GM18870 (cell line): ENCODE measurements at regions not wholly inside any gene's neighbourhood (a gene's known extent, or its start where the extent isn't known, plus 50 kb on each side); places are given as distances from the start of the nearest gene placed in this dataset.

ENCODE experiments used
- ATAC-seq: cut with Tn5 transposase; IDR thresholded peaks from one replicate; pipeline ENCODE4 v1.9.1; 2021; ENCODE audit warnings: moderate library complexity; ENCODE audit not compliant: unreplicated experiment

DNA sequence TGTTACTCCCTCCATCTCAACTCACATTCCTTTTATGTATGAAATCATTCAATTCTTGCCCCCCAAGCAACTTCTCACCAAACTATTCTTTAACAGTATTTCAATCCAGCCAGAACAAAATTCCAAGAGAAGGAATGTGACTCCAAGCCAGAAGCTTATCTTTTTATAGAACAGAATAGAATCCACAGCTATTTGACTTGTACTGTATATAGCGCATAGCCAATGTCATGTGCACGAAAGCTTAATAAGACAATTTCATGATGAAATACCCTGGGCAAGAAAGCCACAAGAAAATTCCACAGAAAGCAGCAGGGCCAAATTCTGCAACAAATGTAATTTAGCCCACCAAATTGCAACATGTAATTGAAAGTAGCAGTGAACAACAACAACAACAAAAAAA, 127.6 kb upstream of the UBE2E2 start:
- ATAC-seq: no peak

DNA sequence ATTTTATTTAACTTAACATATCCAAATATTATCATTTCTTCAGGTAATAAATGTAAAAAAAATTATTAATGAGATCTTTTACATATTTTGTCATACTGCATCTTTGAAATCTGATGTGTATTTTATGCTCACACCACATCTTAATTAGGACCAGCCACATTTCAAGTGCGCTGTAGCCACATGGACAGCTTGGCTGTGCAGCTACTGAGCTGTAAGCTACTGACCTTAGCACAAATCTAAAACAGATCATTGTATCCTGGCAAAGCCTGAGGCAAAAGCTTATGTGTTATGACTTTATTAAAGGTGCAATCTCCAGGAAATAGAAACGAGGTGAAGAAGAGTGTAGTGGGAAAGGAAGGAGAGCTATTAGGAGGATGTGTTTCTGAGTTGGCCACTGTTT, 126.7 kb upstream of the UBE2E2 start:
- ATAC-seq: no peak

DNA sequence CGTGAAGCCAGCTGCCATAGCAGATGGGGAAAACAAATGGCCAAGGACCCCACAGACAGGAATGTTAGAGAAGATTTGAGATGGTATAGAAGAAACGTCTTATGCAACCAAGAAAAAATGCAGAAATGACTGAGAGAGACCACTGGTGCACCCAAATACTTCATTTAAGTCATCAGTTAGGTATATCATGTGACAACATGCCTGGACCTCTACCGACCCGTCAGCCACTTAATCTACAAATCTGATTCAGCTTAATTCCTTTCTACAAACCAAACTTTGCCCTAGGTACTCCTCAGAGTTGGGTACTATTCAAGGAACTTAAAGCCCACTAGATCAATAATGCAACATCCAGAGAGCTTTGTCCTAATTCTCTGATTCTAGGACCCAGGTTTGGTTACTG, 126.0 kb upstream of the UBE2E2 start:
- no peak for ATAC-seq

DNA sequence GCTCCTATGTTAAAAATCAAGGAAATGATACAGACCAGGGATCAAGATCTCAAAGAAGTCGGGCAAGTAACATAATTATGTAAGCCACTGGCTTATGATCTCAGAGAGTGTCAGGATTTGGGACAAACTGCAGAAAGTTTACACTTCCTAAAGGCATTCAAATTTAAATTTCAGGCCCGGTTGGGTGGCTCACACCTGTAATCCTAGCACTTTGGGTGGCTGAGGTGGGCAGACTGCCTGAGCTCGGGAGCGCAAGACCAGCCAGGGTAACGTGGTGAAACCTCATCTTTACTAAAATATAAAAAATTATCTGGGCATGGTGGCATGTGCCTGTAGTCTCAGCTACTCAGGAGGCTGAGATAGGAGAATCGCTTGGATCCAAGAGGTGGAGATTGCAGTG, 124.4 kb upstream of the UBE2E2 start:
- no peak for ATAC-seq

DNA sequence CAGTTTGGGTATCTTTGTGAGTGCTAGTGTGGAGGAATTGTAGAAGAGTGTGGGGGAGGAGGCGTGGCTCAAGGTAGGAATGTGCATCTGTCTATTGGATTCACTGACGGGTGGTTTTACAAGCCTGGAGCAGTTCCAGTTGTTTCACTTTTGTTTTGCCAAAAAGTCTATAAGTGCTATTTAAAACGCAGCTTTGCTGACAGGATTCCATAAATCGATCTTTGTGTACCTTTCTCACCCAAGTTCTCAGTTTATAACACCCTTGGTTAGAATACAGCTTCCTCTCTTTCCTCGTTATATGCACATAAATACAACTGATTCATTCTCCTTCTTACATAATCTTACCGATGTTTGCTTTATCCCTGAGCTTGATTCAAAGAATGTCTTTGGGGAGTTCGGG, 123.2 kb upstream of the UBE2E2 start:
- no peak for ATAC-seq

DNA sequence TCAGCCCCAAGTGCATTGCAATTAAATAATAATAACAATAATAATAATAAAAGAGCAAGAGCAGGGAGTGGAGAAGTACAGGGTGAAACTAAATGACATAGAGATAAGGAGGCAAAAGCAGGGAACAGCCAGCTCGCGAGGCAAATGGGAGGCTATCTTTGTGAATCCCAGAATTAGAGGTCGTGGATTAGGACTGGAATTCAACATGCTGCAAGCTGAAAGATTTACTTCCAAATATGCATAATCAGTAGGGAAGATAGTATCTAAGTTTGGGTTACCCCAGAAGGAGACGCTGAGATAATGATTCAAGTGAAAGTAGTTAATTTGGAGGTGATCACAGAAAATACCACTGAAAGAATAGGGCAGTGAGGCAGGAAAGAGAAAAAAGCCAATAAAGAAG, 119.4 kb upstream of the UBE2E2 start:
- ATAC-seq: no peak

DNA sequence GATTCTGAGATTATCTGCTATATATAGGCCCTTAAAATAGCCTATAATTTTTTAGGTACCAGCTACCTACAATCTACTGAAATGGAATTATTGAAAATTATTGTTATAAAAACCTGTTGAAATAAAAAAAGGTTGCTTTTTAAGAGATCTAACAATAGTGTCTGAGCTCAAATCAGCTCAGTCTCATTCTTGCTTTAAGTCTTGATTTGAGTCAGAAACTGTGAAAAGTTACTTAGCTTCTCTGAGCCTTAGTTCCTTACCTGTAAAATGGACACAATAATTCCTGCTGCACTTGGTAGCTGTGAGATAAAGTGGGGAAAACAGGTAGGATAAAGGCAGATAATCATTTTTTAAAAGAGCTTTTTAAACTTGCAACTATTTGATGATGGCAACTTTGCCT, 118.8 kb upstream of the UBE2E2 start:
- no peak for ATAC-seq

DNA sequence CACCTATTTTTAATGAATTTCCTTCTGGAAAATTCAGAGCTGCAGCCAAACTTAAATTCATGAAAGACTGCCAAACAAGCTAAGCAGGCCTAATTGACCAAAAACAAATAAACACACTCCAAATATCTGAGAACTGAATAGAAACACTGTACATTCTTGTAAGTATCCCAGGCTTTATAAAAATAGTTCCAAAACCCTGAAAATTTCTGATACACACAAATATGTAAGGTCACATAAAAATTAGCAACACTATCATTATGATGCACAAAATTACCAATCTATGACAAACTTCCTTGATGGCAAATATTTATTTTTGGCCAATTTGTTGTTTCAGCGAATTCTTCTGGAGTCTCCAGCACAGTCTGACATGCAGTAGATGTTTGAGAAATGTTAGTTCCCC, 117.9 kb upstream of the UBE2E2 start:
- no peak for ATAC-seq

DNA sequence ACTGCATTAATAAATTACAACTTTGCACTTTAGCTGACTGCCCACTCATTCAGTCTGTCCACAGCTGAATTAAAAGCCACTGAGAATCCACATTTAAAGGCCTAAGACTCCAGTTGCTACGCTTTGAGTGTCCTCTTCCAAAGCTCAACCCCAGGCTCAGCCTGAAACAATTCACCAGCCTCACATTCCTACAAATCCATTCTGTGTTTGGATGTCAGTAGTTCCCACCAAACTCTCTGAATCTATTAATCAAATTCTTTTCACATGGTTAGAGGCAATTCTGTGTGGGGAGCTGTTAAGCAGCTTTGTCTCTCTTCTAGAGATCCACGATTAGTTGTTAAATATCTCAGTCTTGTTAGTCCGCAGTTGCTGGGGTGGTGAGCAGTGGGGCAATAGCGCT, 116.8 kb upstream of the UBE2E2 start:
- ATAC-seq: no peak

DNA sequence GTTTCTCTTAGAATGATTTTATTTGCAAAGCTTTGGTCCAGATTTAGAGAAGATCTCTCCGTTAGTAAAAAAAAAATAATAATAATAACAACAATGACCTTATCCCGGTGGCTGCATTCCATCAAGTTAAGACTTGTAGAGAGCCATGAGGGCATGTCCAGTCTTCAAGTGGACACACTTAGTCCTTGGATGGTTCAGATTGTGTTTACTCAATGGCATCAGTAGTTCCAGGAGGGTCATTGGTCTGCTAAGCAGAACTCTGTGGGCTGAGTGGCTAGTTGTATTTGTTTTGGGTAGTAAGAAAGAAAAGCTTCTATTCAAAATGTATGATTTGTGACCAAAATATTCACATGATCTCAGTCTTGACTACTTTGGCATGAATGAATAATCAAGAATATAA, 116.3 kb upstream of the UBE2E2 start:
- ATAC-seq: no peak

DNA sequence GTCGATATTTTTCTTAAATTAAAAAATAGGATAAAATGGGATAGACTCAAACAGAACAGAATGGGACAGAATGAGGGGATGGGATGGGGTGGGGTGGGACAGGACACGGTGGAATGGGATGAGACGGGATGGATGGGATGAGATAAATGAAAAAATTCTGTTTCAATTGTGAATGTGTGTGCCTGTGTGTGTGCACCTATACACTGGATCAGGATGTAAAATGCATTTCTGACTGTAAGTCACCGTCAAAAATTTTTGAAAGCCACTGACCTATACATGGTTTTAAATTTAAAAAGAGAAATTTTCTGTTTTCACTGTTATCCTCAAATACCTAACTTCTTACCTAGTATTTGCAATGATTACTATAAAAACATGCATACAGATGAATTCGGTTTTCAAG, 108.7 kb upstream of the UBE2E2 start:
- no peak for ATAC-seq

DNA sequence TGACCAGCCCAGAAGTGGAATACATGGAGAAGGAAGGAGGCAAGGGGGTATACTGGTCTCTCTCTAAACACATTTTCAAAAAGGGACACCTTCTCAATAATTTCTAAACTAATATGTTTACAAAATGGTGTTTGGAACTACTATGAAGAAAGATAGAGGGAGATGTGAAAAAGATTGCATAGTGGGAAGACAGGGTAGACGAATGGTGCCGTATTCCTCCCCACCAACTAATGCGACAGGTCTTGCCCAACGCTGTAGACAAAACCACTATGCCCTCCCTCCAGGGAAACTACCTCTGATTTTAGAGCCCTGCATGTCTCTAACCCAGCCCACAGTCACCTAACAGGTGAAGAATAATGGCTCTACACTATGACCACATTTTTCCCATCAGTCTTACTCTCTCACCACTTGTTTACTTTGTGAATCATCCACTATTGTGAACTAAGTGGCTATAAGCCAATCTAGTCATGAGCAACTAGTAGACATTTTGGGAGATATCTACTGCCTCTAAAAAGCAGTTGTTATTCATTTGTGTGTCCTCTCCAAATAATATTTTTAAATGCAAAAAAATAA, 108.2 kb upstream of the UBE2E2 start:
- ATAC-seq: no peak

DNA sequence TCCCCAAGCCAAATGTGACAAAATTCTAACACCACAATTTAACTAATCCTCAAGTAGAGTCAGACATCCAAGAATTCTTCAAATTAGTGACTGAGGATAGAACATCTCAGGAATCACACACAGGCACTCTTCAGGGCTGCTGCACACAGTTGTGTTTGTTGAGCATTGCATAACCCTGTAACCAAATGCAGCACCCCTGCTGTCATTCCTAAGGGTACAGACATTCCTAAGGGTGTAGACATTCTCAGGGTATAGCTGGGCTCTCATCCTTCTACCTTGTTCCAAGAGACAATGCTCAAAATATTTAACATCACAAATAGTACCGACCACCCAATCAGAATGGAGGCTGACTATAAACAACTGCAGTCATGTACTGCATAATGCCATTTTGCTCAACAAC, 107.1 kb upstream of the UBE2E2 start:
- ATAC-seq: no peak

DNA sequence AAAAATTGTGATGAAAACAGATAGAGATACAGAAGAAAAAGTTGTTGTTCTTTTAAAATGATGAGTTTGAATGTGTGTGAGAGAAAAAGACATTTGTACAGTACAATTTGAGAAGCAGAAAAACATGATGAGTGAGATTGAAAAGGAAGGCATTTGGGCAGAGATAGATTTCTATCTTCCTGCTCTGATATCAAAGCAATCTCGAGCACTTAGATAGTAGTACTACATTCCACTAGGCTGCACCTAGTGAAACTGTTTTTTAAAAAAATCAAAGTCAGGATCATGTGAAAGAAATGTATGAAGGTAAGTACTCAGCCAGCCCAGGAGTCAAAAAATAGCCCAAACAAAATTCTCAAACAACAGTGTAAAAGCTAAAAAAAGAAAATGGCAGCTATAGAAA, 104.1 kb upstream of the UBE2E2 start:
- no peak for ATAC-seq

DNA sequence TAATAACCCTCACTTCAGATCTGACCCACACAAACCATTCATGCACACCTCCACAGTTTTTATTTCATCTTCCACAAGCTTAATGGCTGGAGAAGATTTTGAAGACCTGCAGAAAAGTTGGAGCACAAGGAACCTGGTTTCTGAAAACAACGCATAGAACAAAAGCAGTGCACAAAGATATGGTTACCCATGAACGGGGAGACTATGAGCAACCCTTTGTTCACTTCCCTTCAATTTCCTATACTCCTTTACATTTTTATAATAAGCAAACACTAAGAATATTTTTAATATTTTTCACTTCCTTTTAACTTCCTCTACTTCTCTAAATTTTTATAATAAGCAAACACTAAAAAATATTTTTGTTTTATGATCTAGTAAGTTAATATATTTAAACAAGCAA, 103.5 kb upstream of the UBE2E2 start:
- no peak for ATAC-seq

DNA sequence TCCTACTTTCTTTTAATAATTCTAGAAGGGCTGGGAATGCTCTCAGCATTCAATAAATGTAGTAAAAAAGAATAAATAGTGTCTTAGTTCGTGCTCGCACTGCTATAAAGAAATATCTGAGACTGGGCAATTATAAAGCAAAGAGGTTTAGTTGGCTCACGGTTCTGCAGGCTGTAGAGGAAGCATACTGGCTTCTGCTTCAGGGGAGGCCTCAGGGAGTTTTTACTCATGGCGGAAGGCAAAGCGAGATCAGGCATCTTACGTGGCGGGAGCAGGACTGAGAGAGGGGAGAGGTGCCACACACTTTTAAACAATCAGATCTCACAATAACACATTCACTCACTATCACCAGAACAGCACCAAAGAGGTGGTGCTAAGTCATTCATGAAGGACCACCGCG, 103.0 kb upstream of the UBE2E2 start:
- ATAC-seq: no peak

DNA sequence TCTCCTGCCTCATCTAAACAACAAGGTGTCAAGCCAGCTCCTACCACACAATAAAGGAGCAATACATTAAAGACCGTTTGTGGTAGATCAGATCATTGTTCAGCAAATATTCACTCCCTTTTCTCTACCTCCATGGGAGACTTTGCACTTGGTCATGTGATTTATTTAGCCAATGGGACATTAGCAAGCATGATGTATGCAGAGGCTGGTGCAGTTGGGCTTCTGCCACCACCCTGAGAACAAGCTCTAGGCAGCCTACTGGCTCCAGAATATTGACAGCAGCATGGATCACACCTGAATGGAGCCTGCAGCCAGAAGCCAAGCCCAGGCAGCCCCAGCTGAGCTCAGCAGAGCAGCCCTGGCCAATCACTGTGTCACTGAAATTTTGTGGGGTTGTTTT, 99.4 kb upstream of the UBE2E2 start:
- ATAC-seq: no peak

DNA sequence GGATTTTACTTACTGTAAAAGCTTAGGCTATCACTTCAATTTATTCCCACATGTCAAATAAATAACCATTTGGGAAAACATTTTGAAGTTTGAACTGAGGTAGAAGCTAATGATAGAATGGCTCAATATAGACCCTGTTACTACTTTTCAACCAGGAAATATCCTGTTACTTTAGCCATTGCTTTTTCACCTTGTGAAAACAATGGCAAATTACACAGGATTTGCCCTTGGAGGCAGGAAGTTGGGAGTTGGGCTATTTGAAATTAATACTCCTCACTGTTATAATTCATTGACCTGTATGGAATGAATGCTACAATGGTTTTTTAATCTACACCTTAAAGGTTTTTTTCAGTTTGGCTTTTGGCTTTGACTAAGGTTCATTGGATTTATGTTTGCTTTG, 98.1 kb upstream of the UBE2E2 start:
- ATAC-seq: no peak

DNA sequence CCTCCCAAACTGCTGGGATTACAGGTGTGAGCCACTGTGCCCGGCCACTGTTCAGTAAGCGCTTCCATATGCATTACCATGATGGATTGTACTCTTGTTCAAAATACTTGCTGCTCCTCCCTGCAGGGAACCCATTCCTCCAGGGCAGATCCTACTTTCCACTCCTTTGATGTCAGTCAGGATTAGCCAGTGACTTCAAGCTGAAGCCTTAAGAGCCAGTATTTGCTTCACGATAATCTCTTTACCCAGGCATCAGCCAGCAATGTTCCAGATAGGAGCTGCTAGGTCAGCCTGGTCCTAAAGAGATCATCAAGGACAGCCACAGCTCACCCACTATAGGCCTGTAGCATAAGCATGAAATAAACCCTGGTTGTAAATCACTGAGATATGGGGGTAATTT, 96.5 kb upstream of the UBE2E2 start:
- ATAC-seq: no peak

DNA sequence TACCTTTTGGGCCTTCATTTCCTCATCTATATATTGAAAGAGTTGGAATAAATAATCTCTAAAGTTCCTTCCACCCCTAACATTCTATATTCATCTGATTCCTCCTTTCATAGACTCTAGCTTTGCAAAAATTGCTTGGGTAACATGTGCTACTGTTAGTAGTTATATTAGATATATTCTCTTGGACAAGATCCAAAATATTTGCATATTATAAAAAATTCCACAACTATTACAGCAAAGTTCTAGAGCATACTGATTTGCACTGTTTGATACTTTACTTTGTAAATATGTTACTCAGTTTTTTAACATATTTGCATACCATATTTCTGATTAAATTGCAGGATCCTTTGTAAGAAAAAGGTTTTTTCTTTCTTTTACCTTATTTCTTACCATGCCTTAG, 95.9 kb upstream of the UBE2E2 start:
- ATAC-seq: no peak

DNA sequence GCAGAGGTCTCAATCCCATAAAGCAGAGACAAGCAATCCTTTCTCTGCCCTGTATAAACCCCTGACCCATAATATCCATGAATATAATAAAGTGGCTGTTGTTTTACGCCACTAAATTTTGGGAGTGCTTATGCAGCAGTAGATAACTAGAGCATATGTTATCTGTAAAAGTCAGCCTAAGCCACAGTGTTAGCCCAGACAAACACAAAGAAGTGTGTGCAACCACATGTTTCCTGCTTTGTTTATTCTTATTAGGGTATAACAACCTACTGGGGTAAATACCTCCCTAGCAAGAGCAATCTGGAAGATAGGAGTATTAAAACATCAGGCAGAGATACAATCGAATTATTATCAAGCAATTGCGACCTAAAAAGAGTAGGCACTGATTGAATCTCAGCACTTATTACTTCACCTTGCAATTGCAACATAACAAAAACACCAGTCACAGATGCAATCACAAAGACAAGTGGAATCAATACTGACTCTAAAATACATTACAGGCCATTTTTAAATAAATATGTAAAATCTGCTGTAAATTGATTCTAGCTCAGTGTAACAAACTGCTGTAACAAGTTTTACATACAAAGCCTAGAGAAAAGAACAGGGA, 94.6 kb upstream of the UBE2E2 start:
- ATAC-seq: no peak

DNA sequence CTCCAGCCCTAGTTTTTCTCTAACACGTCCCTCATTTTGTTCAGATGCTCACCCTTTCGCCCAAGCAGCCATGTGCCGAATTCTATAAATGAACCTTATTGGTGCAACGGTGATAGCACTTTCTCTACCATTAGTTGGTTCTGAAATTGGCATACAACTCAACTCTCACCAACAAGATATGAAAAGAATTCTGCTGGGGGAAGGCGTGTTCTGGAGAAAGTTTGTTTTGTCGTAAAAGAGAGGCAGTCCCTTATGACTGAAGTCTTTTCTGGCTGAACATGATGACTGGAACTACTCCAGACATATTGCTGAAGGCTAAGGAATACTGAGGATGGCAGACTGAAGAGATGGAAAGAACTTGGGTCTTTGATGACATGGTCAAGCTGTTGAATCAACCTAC, 91.8 kb upstream of the UBE2E2 start:
- ATAC-seq: no peak

DNA sequence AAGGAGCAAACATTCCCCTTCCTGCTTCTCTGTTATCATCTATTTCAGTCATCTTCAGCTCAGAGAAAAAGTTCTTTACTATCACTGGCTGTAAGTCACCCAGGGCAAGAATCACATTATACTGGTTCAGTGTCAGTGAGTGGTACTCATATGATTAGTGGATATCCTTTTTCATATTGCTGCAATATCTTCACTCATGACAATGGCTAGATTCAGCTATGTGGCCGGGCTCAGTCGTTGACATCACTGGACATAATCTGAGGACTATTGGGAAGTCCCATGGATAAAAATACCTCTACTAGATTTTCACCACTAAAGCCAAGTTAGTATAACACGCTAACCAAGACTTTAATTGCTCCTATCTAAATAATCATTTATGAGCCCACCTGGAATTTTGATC, 91.3 kb upstream of the UBE2E2 start:
- no peak for ATAC-seq
